ENCODE measurements at regions not wholly inside any gene's neighbourhood (a gene's known extent, or its start where the extent isn't known, plus 50 kb on each side); places are given as distances from the start of the nearest gene placed in this dataset.

- Mint-ChIP-seq H3K4me3 (no peak overlapping the region), H3K27me3 (ENCODE audit: low read depth in 2 of 2) (peaks cover 15 to 34% of the 10 kb centered on the region in 2 donors), H3K36me3 (no peaks in the 10 kb centered on the region), H3K27ac (no peak overlapping the region), H3K9me3 (no peaks in the 10 kb centered on the region), H3K4me1 (no peaks in the 10 kb centered on the region)
- TF ChIP-seq, protein P1, sequence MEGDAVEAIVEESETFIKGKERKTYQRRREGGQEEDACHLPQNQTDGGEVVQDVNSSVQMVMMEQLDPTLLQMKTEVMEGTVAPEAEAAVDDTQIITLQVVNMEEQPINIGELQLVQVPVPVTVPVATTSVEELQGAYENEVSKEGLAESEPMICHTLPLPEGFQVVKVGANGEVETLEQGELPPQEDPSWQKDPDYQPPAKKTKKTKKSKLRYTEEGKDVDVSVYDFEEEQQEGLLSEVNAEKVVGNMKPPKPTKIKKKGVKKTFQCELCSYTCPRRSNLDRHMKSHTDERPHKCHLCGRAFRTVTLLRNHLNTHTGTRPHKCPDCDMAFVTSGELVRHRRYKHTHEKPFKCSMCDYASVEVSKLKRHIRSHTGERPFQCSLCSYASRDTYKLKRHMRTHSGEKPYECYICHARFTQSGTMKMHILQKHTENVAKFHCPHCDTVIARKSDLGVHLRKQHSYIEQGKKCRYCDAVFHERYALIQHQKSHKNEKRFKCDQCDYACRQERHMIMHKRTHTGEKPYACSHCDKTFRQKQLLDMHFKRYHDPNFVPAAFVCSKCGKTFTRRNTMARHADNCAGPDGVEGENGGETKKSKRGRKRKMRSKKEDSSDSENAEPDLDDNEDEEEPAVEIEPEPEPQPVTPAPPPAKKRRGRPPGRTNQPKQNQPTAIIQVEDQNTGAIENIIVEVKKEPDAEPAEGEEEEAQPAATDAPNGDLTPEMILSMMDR (IDR thresholded peaks at IDR 0.05): no peak
- peaks cover 2% of the 10 kb centered on the region for H3K27me3 ChIP-seq (ENCODE audit: control insufficient read depth, insufficient read depth, low read length)
- intact Hi-C loops (cut with micrococcal nuclease): no loop called here
- no peak for DNase-seq
- WGBS (ENCODE audit: insufficient coverage): no CpG with 5 or more reads among the region's 1 CpG
- ATAC-seq: no peak
- no peak overlapping the region for H3K4me3 ChIP-seq (ENCODE audit: low read length)
- H3K36me3 ChIP-seq (ENCODE audit: control insufficient read depth, insufficient read depth, low read length): no peaks in the 10 kb centered on the region
- H3K9me3 ChIP-seq (ENCODE audit: control insufficient read depth, insufficient read depth, low read length): no peaks in the 10 kb centered on the region
- no peak overlapping the region for H3K27ac ChIP-seq (ENCODE audit: low read length)
- H3K4me1 ChIP-seq (ENCODE audit: control insufficient read depth, insufficient read depth, low read length): no peaks in the 10 kb centered on the region
Measured at GRCh38 chr4:159035570-159035969, 67.3 kb upstream of the RAPGEF2 start.

DNA sequence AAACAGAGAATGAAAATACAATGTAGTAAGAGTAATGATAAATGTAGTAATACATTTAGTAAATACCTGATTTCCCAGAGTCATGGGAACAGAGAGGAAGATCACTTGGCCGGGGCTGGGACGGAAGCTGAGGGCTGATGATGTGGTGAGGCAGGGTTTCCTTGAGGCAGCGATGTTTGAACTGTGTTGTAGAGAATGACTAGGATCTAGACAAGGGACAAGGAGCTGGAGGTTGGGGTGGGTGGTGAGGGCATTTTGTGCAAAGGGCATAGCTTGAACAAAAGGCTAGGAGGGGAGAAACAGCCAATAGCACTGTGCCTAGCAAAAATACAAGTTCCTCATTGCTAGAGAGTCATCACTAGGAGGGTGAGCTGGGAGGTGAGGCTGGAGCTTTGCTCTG, 64.3 kb upstream of the RAPGEF2 start:
- WGBS (ENCODE audit: insufficient coverage): 43% methylated on average over 3 of the region's 3 CpGs
- Mint-ChIP-seq H3K27ac (no peak overlapping the region), H3K36me3 (no peaks in the 10 kb centered on the region), H3K4me1 (no peaks in the 10 kb centered on the region), H3K4me3 (no peak overlapping the region), H3K9me3 (no peaks in the 10 kb centered on the region), H3K27me3 (ENCODE audit: low read depth in 2 of 2) (peaks cover 20 to 38% of the 10 kb centered on the region in 2 donors)
- TF ChIP-seq, protein P1 (IDR thresholded peaks at IDR 0.05): no peak
- no peak overlapping the region for H3K27ac ChIP-seq (ENCODE audit: low read length)
- H3K36me3 ChIP-seq (ENCODE audit: control insufficient read depth, insufficient read depth, low read length): no peaks in the 10 kb centered on the region
- intact Hi-C loops (cut with micrococcal nuclease): no loop called here
- H3K4me3 ChIP-seq (ENCODE audit: low read length): no peak overlapping the region
- no peaks in the 10 kb centered on the region for H3K9me3 ChIP-seq (ENCODE audit: control insufficient read depth, insufficient read depth, low read length)
- DNase-seq (no peak), ATAC-seq (no peak)
- no peaks in the 10 kb centered on the region for H3K4me1 ChIP-seq (ENCODE audit: control insufficient read depth, insufficient read depth, low read length)
- no peaks in the 10 kb centered on the region for H3K27me3 ChIP-seq (ENCODE audit: control insufficient read depth, insufficient read depth, low read length)

GRCh38 chr4:159041054-159042034, 61.5 kb upstream of the RAPGEF2 start:
- intact Hi-C loops (cut with micrococcal nuclease): no loop called here
- ATAC-seq (no peak), DNase-seq (no peak)
- peaks cover 19 to 37% of the 10 kb centered on the region in 2 donors for H3K27me3 Mint-ChIP-seq (ENCODE audit: low read depth in 2 of 2)
- Histone ChIP-seq H3K9me3 (ENCODE audit: control insufficient read depth, insufficient read depth, low read length) (no peaks in the 10 kb centered on the region), H3K4me3 (ENCODE audit: low read length) (no peak overlapping the region), H3K4me1 (ENCODE audit: control insufficient read depth, insufficient read depth, low read length) (no peaks in the 10 kb centered on the region), H3K27me3 (ENCODE audit: control insufficient read depth, insufficient read depth, low read length) (no peaks in the 10 kb centered on the region), H3K27ac (ENCODE audit: low read length) (no peak overlapping the region), H3K36me3 (ENCODE audit: control insufficient read depth, insufficient read depth, low read length) (no peaks in the 10 kb centered on the region)
- TF ChIP-seq, protein P1 (IDR thresholded peaks at IDR 0.05): no peak
- H3K27ac Mint-ChIP-seq: no peak overlapping the region
- H3K9me3 Mint-ChIP-seq: no peaks in the 10 kb centered on the region
- 60% methylated on average over 4 of the region's 6 CpGs for WGBS (ENCODE audit: insufficient coverage)
- H3K4me1 Mint-ChIP-seq: no peaks in the 10 kb centered on the region
- H3K4me3 Mint-ChIP-seq: no peak overlapping the region
- H3K36me3 Mint-ChIP-seq: no peaks in the 10 kb centered on the region

All from natural killer cell (primary cell).